ENCODE measurements at regions not wholly inside any gene's neighbourhood (a gene's known extent, or its start where the extent isn't known, plus 50 kb on each side); places are given as distances from the start of the nearest gene placed in this dataset.

- H2AFZ ChIP-seq (ENCODE audit: low read depth, low read length), result no peak overlapping the region
- no peaks in the 10 kb centered on the region for H3K9me3 ChIP-seq (ENCODE audit: low read length)
- no peaks in the 10 kb centered on the region for H3F3A ChIP-seq (ENCODE audit: insufficient read depth, low read length, poor library complexity, severe bottlenecking)
- no peak overlapping the region for H3K4me2 ChIP-seq (ENCODE audit: low read length)
- H3K36me3 ChIP-seq (ENCODE audit: insufficient read depth, low read length), result no peaks in the 10 kb centered on the region
- no peaks in the 10 kb centered on the region for H3K9me2 ChIP-seq (ENCODE audit: insufficient read depth, low read length)
- H3K9ac ChIP-seq (ENCODE audit: low read length), result no peak overlapping the region
- H4K20me1 ChIP-seq (ENCODE audit: insufficient read depth), result no peaks in the 10 kb centered on the region
- no peak overlapping the region for H3K4me3 ChIP-seq (ENCODE audit: low read length)
- H3K27me3 ChIP-seq (ENCODE audit: insufficient read depth, low read depth, low read length), result no peaks in the 10 kb centered on the region
- H3K27ac ChIP-seq (ENCODE audit: low read length), result no peak overlapping the region
- no peaks in the 10 kb centered on the region for H3K79me2 ChIP-seq (replicated peaks; ENCODE audit: insufficient read depth, low read length)
- no peak for TF ChIP-seq MXI1 (conservative IDR thresholded peaks at IDR 0.05; ENCODE audit: poor library complexity, severe bottlenecking)
- peak; percentile 82 for TF ChIP-seq EP300 (conservative IDR thresholded peaks at IDR 0.05; ENCODE audit: poor library complexity, severe bottlenecking)
- peak; percentile 57 for TF ChIP-seq POLR2AphosphoS5 (IDR thresholded peaks at IDR 0.05)
- TF ChIP-seq CTCF (IDR thresholded peaks at IDR 0.05; ENCODE audit: poor library complexity, severe bottlenecking), result no peak
These were observed 288.8 kb downstream of the RAD51AP2 start for GRCh38 chr2:17229414-17229813.

- Histone ChIP-seq H3K9me2 (ENCODE audit: insufficient read depth, low read length) (no peaks in the 10 kb centered on the region), H3K4me2 (ENCODE audit: low read length) (no peak overlapping the region), H2AFZ (ENCODE audit: low read depth, low read length) (no peak overlapping the region), H3K27ac (ENCODE audit: low read length) (no peak overlapping the region), H3F3A (ENCODE audit: insufficient read depth, low read length, poor library complexity, severe bottlenecking) (no peaks in the 10 kb centered on the region), H3K27me3 (ENCODE audit: insufficient read depth, low read depth, low read length) (no peaks in the 10 kb centered on the region), H3K79me2 (replicated peaks; ENCODE audit: insufficient read depth, low read length) (no peaks in the 10 kb centered on the region), H3K9ac (ENCODE audit: low read length) (no peak overlapping the region), H3K4me3 (ENCODE audit: low read length) (no peak overlapping the region), H3K9me3 (ENCODE audit: low read length) (no peaks in the 10 kb centered on the region), H3K36me3 (ENCODE audit: insufficient read depth, low read length) (no peaks in the 10 kb centered on the region), H4K20me1 (ENCODE audit: insufficient read depth) (no peaks in the 10 kb centered on the region)
- TF ChIP-seq POLR2AphosphoS5 (IDR thresholded peaks at IDR 0.05), result no peak
- TF ChIP-seq EZH2 (IDR thresholded peaks at IDR 0.05; ENCODE audit: borderline replicate concordance, insufficient read depth, low read length, poor library complexity, severe bottlenecking), result no peak
- TF ChIP-seq REST (IDR thresholded peaks at IDR 0.05; ENCODE audit: borderline replicate concordance), result no peak
- TF ChIP-seq SMC3 (conservative IDR thresholded peaks at IDR 0.05; ENCODE audit: poor library complexity), result no peak
- no peak for TF ChIP-seq MXI1 (conservative IDR thresholded peaks at IDR 0.05; ENCODE audit: poor library complexity, severe bottlenecking)
- TF ChIP-seq TAF1 (IDR thresholded peaks at IDR 0.05; ENCODE audit: low read depth), result no peak
- no peak for TF ChIP-seq CTCF (IDR thresholded peaks at IDR 0.05; ENCODE audit: poor library complexity, severe bottlenecking)
- TF ChIP-seq RAD21 (conservative IDR thresholded peaks at IDR 0.05), result no peak
- TF ChIP-seq EP300 (conservative IDR thresholded peaks at IDR 0.05; ENCODE audit: poor library complexity, severe bottlenecking), result no peak
These were observed 289.8 kb downstream of the RAD51AP2 start for GRCh38 chr2:17228461-17228860.

Measured in neural cell (in vitro differentiated cells).